ENCODE measurements at regions not wholly inside any gene's neighbourhood (a gene's known extent, or its start where the extent isn't known, plus 50 kb on each side); places are given as distances from the start of the nearest gene placed in this dataset.

DNA sequence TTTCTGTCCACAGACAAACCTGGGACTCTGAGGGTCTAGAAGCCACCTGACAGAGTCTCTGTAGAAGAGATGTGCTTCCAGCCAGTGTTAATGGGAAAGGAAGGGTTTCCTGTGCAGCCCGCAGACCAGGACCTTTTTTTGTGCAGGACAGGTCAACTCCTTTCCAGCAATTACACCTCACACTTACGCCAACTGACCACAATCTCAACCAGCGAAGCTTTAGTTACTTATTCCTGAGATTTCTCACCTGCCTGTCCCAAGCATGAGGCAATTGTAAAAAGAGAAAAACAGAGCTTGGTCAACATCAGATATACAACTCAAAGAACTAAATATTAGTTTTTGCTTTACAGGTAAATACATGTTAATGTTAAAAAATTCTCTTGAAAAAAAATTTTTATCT lies 393.8 kb upstream of the ID4 start:
- TF ChIP-seq, protein P1, sequence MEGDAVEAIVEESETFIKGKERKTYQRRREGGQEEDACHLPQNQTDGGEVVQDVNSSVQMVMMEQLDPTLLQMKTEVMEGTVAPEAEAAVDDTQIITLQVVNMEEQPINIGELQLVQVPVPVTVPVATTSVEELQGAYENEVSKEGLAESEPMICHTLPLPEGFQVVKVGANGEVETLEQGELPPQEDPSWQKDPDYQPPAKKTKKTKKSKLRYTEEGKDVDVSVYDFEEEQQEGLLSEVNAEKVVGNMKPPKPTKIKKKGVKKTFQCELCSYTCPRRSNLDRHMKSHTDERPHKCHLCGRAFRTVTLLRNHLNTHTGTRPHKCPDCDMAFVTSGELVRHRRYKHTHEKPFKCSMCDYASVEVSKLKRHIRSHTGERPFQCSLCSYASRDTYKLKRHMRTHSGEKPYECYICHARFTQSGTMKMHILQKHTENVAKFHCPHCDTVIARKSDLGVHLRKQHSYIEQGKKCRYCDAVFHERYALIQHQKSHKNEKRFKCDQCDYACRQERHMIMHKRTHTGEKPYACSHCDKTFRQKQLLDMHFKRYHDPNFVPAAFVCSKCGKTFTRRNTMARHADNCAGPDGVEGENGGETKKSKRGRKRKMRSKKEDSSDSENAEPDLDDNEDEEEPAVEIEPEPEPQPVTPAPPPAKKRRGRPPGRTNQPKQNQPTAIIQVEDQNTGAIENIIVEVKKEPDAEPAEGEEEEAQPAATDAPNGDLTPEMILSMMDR (IDR thresholded peaks at IDR 0.05): no peak
- no peak for DNase-seq (ENCODE audit: low spot score)
- Mint-ChIP-seq H3K4me3 (ENCODE audit: unreplicated experiment) (no peak overlapping the region), H3K36me3 (ENCODE audit: low read depth) (no peaks in the 10 kb centered on the region), H3K4me1 (ENCODE audit: low read depth) (peaks cover 4% of the 10 kb centered on the region), H3K27me3 (ENCODE audit: low read depth) (no peaks in the 10 kb centered on the region), H3K9me3 (ENCODE audit: low read depth) (peaks cover 9% of the 10 kb centered on the region), H3K27ac (ENCODE audit: unreplicated experiment) (no peak overlapping the region)

DNA sequence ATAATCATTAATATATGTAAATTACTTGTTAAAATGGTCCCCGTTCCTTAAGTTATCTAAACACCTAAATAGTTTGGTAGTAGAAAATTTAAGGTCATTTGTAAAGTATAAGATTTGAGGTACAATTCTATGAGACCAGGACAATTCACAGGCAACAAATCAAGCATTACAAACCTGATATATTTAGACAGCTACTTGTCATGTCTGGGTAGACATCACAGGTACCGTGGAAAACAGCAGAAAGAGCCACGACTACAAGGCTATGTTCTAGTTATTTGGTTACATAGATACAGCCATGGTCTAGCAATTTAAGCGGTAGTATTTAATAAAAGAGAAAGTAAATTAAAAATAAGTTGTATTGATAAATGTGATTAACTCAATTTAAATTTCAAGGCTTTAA lies 393.1 kb upstream of the ID4 start:
- H3K36me3 Mint-ChIP-seq (ENCODE audit: low read depth): no peaks in the 10 kb centered on the region
- H3K4me1 Mint-ChIP-seq (ENCODE audit: low read depth): peaks cover 4% of the 10 kb centered on the region
- H3K27me3 Mint-ChIP-seq (ENCODE audit: low read depth): no peaks in the 10 kb centered on the region
- TF ChIP-seq, protein P1 (IDR thresholded peaks at IDR 0.05): no peak
- no peak overlapping the region for H3K4me3 Mint-ChIP-seq (ENCODE audit: unreplicated experiment)
- H3K9me3 Mint-ChIP-seq (ENCODE audit: low read depth): peaks cover 9% of the 10 kb centered on the region
- H3K27ac Mint-ChIP-seq (ENCODE audit: unreplicated experiment): no peak overlapping the region
- DNase-seq (ENCODE audit: low spot score): no peak

DNA sequence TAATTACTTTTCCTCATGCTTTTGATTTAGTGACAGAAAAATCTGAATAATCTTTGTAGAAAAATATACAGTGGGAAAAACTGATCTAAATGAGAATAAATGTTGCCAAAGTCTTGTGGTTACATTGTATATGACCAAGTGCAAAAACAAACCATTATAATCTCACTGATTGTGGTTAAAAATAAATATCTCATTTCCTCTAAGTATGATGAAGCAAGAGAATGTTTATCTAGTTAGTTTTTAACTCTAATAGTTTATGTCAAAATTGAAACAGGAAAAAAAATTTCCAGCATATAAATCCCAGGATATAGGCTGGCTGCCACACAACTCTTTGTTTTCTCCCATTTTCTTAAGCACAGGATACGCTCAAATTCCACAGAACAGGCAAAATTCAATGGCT lies 392.7 kb upstream of the ID4 start:
- H3K36me3 Mint-ChIP-seq (ENCODE audit: low read depth): no peaks in the 10 kb centered on the region
- no peak for DNase-seq (ENCODE audit: low spot score)
- H3K4me1 Mint-ChIP-seq (ENCODE audit: low read depth): peaks cover 4% of the 10 kb centered on the region
- no peak overlapping the region for H3K4me3 Mint-ChIP-seq (ENCODE audit: unreplicated experiment)
- H3K9me3 Mint-ChIP-seq (ENCODE audit: low read depth): peaks cover 9% of the 10 kb centered on the region
- TF ChIP-seq, protein P1 (IDR thresholded peaks at IDR 0.05): no peak
- H3K27ac Mint-ChIP-seq (ENCODE audit: unreplicated experiment): no peak overlapping the region
- no peaks in the 10 kb centered on the region for H3K27me3 Mint-ChIP-seq (ENCODE audit: low read depth)

DNA sequence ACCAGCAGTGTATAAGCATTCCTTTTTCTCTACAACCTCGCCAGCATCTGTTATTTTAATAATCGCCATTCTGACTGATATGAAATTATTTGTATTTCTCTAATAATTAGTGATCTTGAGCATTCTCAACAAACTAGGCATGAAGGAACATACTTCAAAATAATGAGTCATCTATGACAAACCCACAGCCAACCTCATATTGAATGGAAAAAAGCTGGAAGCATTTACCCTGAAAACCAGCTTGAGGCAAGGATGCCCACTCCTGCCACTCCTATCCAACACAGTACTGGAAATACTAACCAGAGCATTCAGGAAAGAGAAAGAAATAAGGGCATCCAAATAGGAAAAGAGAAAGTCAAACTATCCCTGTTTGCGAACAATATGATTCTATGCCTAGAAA lies 390.6 kb upstream of the ID4 start:
- H3K4me1 Mint-ChIP-seq (ENCODE audit: low read depth): peaks cover 4% of the 10 kb centered on the region

DNA sequence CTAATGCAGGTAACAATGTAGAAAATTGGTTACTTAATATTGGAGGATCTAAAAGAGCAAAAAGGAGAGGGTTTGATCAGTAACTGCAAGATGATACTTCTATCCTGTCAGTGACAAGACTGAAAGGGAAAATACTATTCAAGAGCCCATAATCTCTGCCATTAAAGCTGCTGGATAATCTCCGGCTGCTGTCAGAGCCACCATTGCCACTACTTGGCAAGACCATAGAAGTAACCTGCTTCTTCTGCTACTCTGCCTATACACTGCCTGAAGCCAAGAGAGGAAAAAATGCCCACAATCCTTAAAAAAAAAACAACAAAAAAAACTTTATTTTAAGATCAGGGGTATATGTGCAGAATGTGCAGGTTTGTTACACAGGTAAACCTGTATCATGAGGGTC lies 386.5 kb upstream of the ID4 start:
- TF ChIP-seq, protein P1 (IDR thresholded peaks at IDR 0.05): no peak
- H3K36me3 Mint-ChIP-seq (ENCODE audit: low read depth): no peaks in the 10 kb centered on the region
- no peak overlapping the region for H3K27ac Mint-ChIP-seq (ENCODE audit: unreplicated experiment)
- H3K4me1 Mint-ChIP-seq (ENCODE audit: low read depth): peaks cover 5% of the 10 kb centered on the region
- no peak for DNase-seq (ENCODE audit: low spot score)
- H3K27me3 Mint-ChIP-seq (ENCODE audit: low read depth): no peaks in the 10 kb centered on the region
- no peak overlapping the region for H3K4me3 Mint-ChIP-seq (ENCODE audit: unreplicated experiment)
- H3K9me3 Mint-ChIP-seq (ENCODE audit: low read depth): peaks cover 9% of the 10 kb centered on the region

More for the DNA sequence above, 390.6 kb upstream of the ID4 start:
- Mint-ChIP-seq H3K27me3 (ENCODE audit: low read depth) (no peaks in the 10 kb centered on the region), H3K4me3 (ENCODE audit: unreplicated experiment) (no peak overlapping the region), H3K27ac (ENCODE audit: unreplicated experiment) (no peak overlapping the region), H3K9me3 (ENCODE audit: low read depth) (peaks cover 9% of the 10 kb centered on the region), H3K36me3 (ENCODE audit: low read depth) (no peaks in the 10 kb centered on the region)
- TF ChIP-seq, protein P1 (IDR thresholded peaks at IDR 0.05): no peak
- no peak for DNase-seq (ENCODE audit: low spot score)
